ENCODE measurements at regions not wholly inside any gene's neighbourhood (a gene's known extent, or its start where the extent isn't known, plus 50 kb on each side); places are given as distances from the start of the nearest gene placed in this dataset.
A peak's percentile ranks its signal among the peaks of the same experiment; 100 is the strongest.

DNA sequence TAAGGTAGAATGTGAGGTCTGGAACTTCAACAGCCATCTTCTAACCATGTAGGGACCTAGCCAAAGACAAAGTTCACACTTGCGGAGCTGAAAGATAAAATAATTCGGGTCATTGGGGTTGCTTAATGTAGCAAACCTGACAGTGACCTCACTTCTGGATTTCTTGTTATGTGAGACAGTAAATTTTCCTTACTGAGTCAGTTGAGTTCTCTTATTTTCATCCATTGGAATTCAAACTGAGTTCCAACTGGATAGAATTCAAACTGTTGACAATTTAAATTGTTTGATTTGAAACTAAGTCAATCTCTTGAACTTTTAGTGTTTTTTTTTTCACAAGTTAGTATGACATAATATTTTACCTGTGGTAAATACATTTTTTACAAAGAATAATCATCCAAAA, 406.5 kb downstream of the ADAMTS20 start:
- TF ChIP-seq, protein P1, sequence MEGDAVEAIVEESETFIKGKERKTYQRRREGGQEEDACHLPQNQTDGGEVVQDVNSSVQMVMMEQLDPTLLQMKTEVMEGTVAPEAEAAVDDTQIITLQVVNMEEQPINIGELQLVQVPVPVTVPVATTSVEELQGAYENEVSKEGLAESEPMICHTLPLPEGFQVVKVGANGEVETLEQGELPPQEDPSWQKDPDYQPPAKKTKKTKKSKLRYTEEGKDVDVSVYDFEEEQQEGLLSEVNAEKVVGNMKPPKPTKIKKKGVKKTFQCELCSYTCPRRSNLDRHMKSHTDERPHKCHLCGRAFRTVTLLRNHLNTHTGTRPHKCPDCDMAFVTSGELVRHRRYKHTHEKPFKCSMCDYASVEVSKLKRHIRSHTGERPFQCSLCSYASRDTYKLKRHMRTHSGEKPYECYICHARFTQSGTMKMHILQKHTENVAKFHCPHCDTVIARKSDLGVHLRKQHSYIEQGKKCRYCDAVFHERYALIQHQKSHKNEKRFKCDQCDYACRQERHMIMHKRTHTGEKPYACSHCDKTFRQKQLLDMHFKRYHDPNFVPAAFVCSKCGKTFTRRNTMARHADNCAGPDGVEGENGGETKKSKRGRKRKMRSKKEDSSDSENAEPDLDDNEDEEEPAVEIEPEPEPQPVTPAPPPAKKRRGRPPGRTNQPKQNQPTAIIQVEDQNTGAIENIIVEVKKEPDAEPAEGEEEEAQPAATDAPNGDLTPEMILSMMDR (conservative IDR thresholded peaks at IDR 0.05) = no peak
- H3K27ac ChIP-seq = no peak overlapping the region

DNA sequence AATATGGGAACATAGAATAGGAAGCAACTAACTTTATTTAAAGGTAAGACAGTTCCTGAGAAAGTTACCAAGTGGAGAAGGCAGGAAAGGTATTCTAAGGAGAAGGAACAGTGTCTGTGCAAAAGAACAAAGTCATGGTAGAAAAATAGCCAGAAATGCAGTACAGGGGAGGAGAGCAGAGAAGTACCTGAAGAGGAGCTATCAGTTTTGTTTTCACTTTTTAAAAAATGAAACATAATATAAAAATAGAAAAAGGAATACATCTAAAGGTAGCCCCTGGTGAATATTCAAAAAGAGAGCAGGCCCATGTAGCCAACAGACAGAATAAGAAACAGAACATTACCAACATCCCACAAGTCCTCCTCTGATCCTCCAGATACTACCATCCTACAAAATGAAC, 408.7 kb downstream of the ADAMTS20 start:
- H3K27ac ChIP-seq = no peak overlapping the region
- TF ChIP-seq, protein P1 (conservative IDR thresholded peaks at IDR 0.05) = no peak

DNA sequence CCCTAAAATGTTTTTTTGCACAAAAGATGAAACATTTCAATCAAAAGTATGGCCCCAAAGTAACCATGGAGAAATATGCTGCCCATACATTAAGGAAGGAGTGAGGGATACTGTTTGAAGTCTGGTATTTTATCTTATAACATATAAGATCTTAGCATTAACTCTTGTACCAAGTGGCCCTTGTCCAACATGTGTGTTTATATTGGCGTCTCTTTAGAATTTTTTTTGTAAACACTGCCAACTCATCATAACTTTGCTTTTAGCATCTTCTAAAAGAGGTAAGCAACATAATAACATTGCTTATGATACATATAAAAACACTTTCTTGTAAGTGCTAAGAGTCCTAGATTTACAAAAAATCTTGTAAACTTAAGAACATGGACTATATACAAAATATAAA, 419.7 kb downstream of the ADAMTS20 start:
- H3K27ac ChIP-seq = peak overlapping the region; percentile 32
- TF ChIP-seq, protein P1 (conservative IDR thresholded peaks at IDR 0.05) = no peak

DNA sequence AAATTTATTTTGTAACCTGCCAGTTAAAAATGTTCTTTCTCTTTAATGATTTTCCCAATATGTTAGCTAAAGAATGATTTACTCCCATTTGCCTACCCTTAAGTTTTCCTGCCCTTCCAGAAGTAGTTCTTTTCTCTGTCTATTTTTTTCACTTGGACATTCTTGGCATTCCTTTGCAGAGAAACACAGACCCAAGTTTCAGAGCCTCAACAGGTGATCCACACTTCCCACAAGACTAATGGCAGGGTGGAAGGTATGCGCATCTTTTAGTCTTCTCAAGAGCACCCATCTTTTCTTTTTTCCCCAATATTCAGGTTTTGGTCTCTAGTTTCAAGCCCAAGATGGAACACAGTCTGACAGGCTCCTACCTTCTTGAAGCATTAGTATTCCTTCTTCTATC, 420.7 kb downstream of the ADAMTS20 start:
- no peak overlapping the region for H3K27ac ChIP-seq

DNA sequence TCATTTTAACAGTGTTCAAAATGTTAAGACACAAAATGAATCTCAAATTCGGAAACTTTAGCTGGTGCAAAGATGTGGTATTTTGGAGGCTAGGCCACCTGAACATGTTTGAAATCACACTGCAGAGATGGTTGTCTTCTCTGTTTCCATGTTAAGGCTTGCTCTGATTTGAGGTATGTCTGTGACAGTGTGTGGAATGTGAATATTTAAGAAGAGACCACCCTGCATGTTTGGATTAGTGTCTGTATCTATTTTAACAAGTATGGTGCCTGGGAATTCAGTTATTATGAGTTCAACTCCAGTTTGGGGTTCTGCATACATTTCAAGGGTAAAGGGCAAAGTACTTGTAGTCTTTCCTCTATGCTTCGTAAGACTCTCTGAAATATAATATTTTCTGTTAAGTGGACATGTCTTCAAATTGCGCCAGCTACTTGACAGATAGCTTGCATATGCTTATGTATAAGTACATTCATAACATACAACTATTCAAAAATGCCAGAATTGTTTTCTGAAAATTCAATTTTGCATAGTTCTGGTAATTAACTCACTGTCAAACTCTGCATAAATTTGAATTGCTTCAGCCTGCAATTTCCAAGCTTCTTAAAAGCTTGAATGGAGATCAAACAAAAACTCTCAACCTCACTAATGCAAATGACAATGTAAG, 424.0 kb downstream of the ADAMTS20 start:
- TF ChIP-seq, protein P1 (conservative IDR thresholded peaks at IDR 0.05) = no peak
- H3K27ac ChIP-seq = no peak overlapping the region

More for the DNA sequence above, 420.7 kb downstream of the ADAMTS20 start:
- TF ChIP-seq, protein P1 (conservative IDR thresholded peaks at IDR 0.05) = no peak

DNA sequence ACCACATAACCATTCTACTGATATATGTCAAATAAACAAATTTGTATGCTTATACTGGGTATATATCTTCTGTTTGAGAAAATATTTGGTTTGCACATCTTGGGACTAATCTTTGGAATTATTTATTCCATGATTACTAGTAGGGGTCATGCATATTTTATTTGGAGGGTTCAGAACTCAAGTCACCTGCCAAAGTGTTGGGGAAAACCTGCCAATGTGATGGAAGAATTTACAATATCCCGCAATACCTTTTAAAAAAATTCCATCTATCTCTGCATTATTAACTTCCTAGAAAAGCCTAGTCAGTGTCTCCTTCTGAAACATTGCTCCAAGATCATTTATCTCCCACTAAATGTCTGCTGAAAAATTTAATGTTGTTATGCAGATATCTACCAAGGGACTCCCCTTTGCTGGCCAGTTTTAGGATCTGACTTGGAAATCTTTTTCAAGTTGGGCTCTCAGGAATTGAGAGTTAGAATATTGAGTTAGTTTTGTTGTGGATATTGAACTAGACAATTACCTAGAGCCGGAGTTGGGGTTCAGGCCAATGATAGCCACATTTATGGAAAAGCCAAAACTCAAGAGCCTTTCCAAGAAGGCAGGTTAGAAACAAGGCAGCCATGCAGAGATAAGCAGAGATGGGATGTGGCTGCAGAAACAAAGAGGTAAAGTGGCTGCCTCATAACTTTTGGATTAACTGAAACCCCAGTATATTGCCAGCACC, 425.2 kb downstream of the ADAMTS20 start:
- TF ChIP-seq, protein P1 (conservative IDR thresholded peaks at IDR 0.05) = no peak

DNA sequence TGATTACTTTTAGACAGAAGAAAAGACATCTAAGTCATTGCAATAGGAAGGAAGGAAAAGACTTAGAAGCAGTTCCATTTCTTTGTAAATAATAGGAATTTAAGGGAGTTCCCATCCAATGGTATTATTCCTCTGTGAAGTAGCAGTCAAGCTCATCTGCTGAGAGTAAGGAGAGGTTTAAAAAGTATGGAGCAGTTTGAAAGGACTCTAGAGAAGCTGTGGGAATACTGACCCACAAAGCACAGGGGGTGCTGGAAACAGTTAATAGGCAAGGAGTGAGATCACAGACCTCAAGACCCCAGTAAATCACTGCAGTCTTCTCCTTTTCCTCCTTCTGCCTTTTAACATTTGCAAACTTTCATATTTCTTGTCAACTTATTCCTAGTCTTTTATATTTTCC, 428.5 kb downstream of the ADAMTS20 start:
- H3K27ac ChIP-seq = no peak overlapping the region
- TF ChIP-seq, protein P1 (conservative IDR thresholded peaks at IDR 0.05) = no peak

More for the DNA sequence above, 425.2 kb downstream of the ADAMTS20 start:
- H3K27ac ChIP-seq = no peak overlapping the region
